RWPE2 (cell line): ENCODE measurements at regions not wholly inside any gene's neighbourhood (a gene's known extent, or its start where the extent isn't known, plus 50 kb on each side); places are given as distances from the start of the nearest gene placed in this dataset.
"Not testable (repeated sequence)": the region's sequence is repeated elsewhere in the genome, so short reads cannot be mapped to it uniquely, and the experiment has no call there.

Source experiments
- ATAC-seq: fragments of 200-7000 bp; cut with Tn5 transposase; 3 replicates; pipeline ENCODE4 v1.9.1; 2021; ENCODE audit warnings: low read depth
- DNase-seq: peaks from one replicate; pipeline ENCODE4 v3.0.0-alpha.2; 2020; ENCODE audit warnings: low spot score
- H3K27ac ChIP-seq: fragments of 450-650 bp; 2 replicates; pipeline ENCODE4 v1.5.1; 2017; ENCODE audit warnings: mild to moderate bottlenecking; ENCODE audit not compliant: poor library complexity, severe bottlenecking
- H3K27me3 ChIP-seq: fragments of 250-450 bp; sonication (Bioruptor Pico); 2 replicates; pipeline ENCODE4 v1.5.1; 2021; ENCODE audit warnings: mild to moderate bottlenecking, moderate library complexity; ENCODE audit not compliant: insufficient read depth, poor library complexity, severe bottlenecking
- H3K36me3 ChIP-seq: fragments of 250-450 bp; sonication (Bioruptor Pico); 2 replicates; pipeline ENCODE4 v1.5.1; 2020; ENCODE audit warnings: low read depth, mild to moderate bottlenecking, moderate library complexity
- H3K4me1 ChIP-seq: fragments of 250-450 bp; sonication (Bioruptor Pico); 2 replicates; pipeline ENCODE4 v1.5.1; 2021; ENCODE audit warnings: mild to moderate bottlenecking, moderate library complexity; ENCODE audit not compliant: insufficient read depth, poor library complexity, severe bottlenecking
- H3K4me3 ChIP-seq: fragments of 250-450 bp; sonication (Bioruptor Pico); 2 replicates; pipeline ENCODE4 v1.5.1; 2021; ENCODE audit warnings: mild to moderate bottlenecking, moderate library complexity; ENCODE audit not compliant: severe bottlenecking
- H3K9me3 ChIP-seq: fragments of 250-450 bp; sonication (Bioruptor Pico); 2 replicates; pipeline ENCODE4 v1.5.1; 2021; ENCODE audit warnings: mild to moderate bottlenecking, moderate library complexity; ENCODE audit not compliant: severe bottlenecking
- TF ChIP-seq, protein P1 (sequence below): fragments of 450-650 bp; IDR thresholded peaks from one replicate; pipeline ENCODE4 v1.5.1; 2017; ENCODE audit warnings: mild to moderate bottlenecking, moderate library complexity; ENCODE audit not compliant: poor library complexity, severe bottlenecking

DNA sequence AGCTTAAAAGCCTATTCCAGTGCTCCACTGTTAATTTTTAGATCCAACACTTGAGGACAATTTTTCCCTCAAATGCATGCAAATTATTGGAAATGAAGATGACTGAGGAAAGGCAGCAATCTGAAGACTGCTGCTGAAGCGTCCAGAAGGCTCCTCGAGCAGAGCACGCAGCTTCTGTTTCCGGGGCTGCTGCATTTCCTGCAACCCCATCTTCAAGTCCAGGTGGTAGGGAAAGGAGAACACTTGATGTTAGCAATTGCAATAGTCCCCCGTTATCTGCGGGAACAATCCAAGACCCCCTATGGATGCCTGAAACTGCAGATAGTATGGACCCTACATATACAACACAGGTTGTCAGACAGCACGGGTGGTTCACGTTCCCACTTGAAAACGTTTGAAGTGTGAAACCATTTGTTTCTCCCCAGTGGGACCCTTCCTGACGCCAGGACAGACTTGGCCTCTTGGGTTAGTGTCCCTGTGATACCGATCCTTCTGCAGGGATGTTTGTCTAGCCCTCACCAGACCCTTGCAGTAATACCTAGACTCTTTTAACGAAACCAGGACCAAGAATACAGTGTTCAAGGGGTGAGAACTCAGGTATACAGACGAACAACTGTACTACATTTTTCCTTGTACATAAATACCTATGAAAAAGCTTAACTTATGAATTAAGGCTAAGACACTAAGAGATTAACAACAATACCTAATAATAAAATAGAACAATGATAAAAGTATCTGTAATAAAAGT, 152.3 kb downstream of the HSD17B3 start:
- TF ChIP-seq, protein P1, sequence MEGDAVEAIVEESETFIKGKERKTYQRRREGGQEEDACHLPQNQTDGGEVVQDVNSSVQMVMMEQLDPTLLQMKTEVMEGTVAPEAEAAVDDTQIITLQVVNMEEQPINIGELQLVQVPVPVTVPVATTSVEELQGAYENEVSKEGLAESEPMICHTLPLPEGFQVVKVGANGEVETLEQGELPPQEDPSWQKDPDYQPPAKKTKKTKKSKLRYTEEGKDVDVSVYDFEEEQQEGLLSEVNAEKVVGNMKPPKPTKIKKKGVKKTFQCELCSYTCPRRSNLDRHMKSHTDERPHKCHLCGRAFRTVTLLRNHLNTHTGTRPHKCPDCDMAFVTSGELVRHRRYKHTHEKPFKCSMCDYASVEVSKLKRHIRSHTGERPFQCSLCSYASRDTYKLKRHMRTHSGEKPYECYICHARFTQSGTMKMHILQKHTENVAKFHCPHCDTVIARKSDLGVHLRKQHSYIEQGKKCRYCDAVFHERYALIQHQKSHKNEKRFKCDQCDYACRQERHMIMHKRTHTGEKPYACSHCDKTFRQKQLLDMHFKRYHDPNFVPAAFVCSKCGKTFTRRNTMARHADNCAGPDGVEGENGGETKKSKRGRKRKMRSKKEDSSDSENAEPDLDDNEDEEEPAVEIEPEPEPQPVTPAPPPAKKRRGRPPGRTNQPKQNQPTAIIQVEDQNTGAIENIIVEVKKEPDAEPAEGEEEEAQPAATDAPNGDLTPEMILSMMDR = no peak
- ATAC-seq (no peak), DNase-seq (no peak)
- Histone ChIP-seq H3K9me3 (no peaks in the 10 kb centered on the region), H3K27me3 (no peaks in the 10 kb centered on the region), H3K4me1 (no peaks in the 10 kb centered on the region), H3K4me3 (no peak overlapping the region), H3K36me3 (no peaks in the 10 kb centered on the region), H3K27ac (no peak overlapping the region)

DNA sequence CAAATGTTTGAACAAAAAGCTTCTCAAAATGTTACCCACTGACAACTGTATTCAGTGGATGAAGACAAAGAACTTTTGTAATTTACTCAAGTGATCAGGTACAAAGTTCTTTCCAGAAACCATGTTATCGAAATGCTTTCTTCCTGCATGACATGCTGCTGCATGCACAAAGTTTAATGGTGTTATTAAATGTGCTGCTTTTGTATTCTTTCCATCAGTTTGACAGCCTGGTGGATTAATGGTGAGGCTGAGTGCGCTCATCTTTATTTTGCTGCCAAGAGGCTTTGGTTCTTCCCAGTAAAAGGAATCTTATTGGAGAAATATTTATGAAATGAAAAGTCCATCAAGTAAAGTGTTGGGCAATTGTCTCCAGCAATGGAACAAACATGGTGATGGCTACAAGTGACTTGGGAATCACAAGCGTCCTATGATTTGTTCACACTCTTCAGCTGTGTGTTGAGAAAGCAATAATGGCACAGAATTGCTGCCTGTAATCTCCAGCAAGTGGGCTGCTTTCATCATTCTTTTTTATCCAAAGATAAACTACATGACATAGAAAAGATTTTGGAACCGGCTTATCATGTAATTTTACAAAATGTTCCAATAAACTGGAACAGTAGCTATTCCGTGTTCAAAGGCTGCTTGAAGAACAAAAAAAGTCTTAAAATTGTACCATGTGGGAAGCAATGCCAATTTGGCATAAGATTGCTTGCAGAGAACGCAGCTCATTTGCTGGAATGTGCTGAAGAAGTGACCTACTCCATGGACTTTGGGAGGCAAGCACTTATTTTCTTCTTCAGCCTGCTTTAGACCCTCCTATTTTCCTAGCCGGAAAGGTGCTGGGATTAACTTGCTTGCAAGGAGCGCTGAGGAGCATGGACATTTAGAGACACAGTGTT, 153.1 kb downstream of the HSD17B3 start:
- TF ChIP-seq, protein P1 = no peak
- H3K27me3 ChIP-seq = no peaks in the 10 kb centered on the region
- H3K4me3 ChIP-seq = no peak overlapping the region
- DNase-seq (no peak), ATAC-seq (no peak)
- H3K36me3 ChIP-seq = no peaks in the 10 kb centered on the region
- H3K4me1 ChIP-seq = no peaks in the 10 kb centered on the region
- no peaks in the 10 kb centered on the region for H3K9me3 ChIP-seq
- no peak overlapping the region for H3K27ac ChIP-seq

DNA sequence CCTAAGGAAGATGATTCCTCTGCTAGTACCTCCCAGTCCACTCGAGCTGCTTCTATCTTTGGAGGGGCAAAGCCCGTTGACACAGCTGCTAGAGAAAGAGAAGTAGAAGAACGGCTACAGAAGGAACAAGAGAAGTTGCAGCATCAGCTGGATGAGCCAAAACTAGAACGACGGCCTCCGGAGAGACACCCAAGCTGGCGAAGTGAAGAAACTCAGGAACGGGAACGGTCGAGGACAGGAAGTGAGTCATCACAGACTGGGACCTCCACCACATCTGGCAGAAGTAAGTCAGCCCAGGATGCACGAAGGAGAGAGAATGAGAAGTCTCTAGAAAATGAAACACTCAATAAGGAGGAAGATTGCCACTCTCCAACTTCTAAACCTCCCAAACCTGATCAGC, 154.9 kb downstream of the HSD17B3 start:
- H3K4me3 ChIP-seq, H3K9me3 ChIP-seq, ATAC-seq, H3K27ac ChIP-seq, DNase-seq, H3K36me3 ChIP-seq, H3K4me1 ChIP-seq, H3K27me3 ChIP-seq: not testable (repeated sequence)

DNA sequence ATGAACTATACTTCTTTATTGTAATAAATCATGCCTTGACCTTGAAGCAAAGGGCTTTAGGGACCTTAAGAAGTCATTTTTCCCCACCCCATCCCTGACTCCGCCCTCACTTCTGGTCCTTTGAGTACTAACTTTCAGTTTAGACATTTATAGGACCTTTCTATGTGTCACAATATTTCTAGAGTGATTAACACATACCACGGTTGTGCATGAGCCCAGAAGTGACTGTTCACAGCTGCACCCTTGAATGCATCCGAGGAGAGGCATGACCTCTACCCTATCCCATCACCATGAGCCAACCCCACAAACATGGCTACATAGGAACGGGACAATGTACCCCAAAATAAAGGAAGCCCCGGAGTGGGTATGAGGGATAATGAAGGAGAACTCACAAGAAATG, 160.3 kb downstream of the HSD17B3 start:
- Histone ChIP-seq H3K9me3 (no peaks in the 10 kb centered on the region), H3K27me3 (no peaks in the 10 kb centered on the region), H3K27ac (no peak overlapping the region), H3K4me3 (no peak overlapping the region), H3K4me1 (peaks cover 6% of the 10 kb centered on the region), H3K36me3 (no peaks in the 10 kb centered on the region)
- TF ChIP-seq, protein P1 = no peak
- no peak for ATAC-seq
- DNase-seq = no peak

DNA sequence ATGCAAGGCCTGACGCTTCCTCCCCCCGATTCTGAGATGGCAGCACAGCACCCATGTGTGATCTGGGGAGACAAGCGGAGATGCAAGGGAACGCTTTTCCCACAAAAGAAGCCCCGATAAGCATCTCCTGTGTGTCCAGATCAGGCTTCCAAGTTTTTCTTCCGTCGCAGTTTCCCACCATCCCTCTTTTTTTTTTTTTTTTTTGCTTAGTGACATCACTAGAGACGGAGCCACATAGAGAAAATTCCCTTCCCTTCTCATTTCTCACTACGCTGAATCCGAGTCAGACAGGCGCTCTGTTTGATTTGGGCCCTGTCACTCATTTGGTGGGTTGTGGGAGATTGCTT, 160.9 kb downstream of the HSD17B3 start:
- Histone ChIP-seq H3K9me3 (no peaks in the 10 kb centered on the region), H3K27me3 (no peaks in the 10 kb centered on the region), H3K4me3 (no peak overlapping the region), H3K36me3 (no peaks in the 10 kb centered on the region), H3K4me1 (peaks cover 6% of the 10 kb centered on the region), H3K27ac (no peak overlapping the region)
- TF ChIP-seq, protein P1 = no peak
- ATAC-seq = no peak
- no peak for DNase-seq
